GM23338 (cell line): ENCODE measurements at regions not wholly inside any gene's neighbourhood (a gene's known extent, or its start where the extent isn't known, plus 50 kb on each side); places are given as distances from the start of the nearest gene placed in this dataset.

Experiments
- ATAC-seq: fragments of 200-7000 bp; cut with Tn5 transposase; 3 replicates; pipeline ENCODE4 v1.9.1; 2020
- DNase-seq: peaks from one replicate; pipeline ENCODE4 v3.0.0-alpha.2; 2015; ENCODE audit warnings: low spot score
- H2AFZ ChIP-seq: fragments of 200-600 bp; sonication (generic); 2 replicates; pipeline ENCODE4 v1.8.0; 2016; ENCODE audit warnings: antibody characterized with exemption, mild to moderate bottlenecking, moderate library complexity
- H3F3A ChIP-seq: fragments of 200-600 bp; sonication (generic); replicated peaks from 2 replicates; pipeline ENCODE4 v1.8.0; 2017; ENCODE audit warnings: antibody characterized with exemption, mixed run types, low read depth
- H3K27ac ChIP-seq: fragments of 200-600 bp; sonication (generic); 2 replicates; pipeline ENCODE4 v1.6.1; 2016; ENCODE audit warnings: low read depth
- H3K27me3 ChIP-seq: fragments of 200-600 bp; sonication (generic); 2 replicates; pipeline ENCODE4 v1.8.0; 2016; ENCODE audit warnings: mild to moderate bottlenecking, mixed run types, moderate library complexity; ENCODE audit not compliant: insufficient read depth
- H3K36me3 ChIP-seq: fragments of 200-600 bp; sonication (generic); 2 replicates; pipeline ENCODE4 v1.8.0; 2016; ENCODE audit warnings: mild to moderate bottlenecking; ENCODE audit not compliant: insufficient read depth
- H3K4me1 ChIP-seq: fragments of 200-600 bp; sonication (generic); 2 replicates; pipeline ENCODE4 v1.8.0; 2016; ENCODE audit warnings: mild to moderate bottlenecking, moderate library complexity; ENCODE audit not compliant: insufficient read depth
- H3K4me2 ChIP-seq: fragments of 200-600 bp; sonication (generic); 2 replicates; pipeline ENCODE4 v1.7.1; 2017; ENCODE audit warnings: mixed run types
- H3K4me3 ChIP-seq: fragments of 200-600 bp; sonication (generic); 2 replicates; pipeline ENCODE4 v1.6.1; 2016; ENCODE audit warnings: mixed run types
- H3K79me2 ChIP-seq: fragments of 200-600 bp; sonication (generic); replicated peaks from 2 replicates; pipeline ENCODE4 v1.8.0; 2017; ENCODE audit warnings: mild to moderate bottlenecking; ENCODE audit not compliant: insufficient read depth
- H3K9me2 ChIP-seq: fragments of 200-600 bp; sonication (generic); 2 replicates; pipeline ENCODE4 v1.8.0; 2017; ENCODE audit not compliant: insufficient read depth
- H4K20me1 ChIP-seq: fragments of 200-600 bp; sonication (generic); replicated peaks from 2 replicates; pipeline ENCODE4 v1.8.0; 2017; ENCODE audit warnings: mild to moderate bottlenecking; ENCODE audit not compliant: insufficient read depth
- H3K27ac Mint-ChIP-seq: 2 replicates; pipeline ENCODE4 v1.8.0; 2020; ENCODE audit warnings: inconsistent platforms, mild to moderate bottlenecking, moderate library complexity, mixed read lengths
- H3K27me3 Mint-ChIP-seq: 3 replicates; pipeline ENCODE4 v1.8.0; 2022; ENCODE audit warnings: low read depth, mild to moderate bottlenecking, moderate library complexity, mixed read lengths, inconsistent platforms; ENCODE audit not compliant: insufficient read depth, poor library complexity
- H3K36me3 Mint-ChIP-seq: 3 replicates; pipeline ENCODE4 v1.8.0; 2021; ENCODE audit warnings: low read depth, mild to moderate bottlenecking, inconsistent platforms, moderate library complexity, mixed read lengths
- H3K4me1 Mint-ChIP-seq: 3 replicates; pipeline ENCODE4 v1.8.0; 2020; ENCODE audit warnings: mild to moderate bottlenecking, inconsistent platforms, mixed read lengths
- H3K4me3 Mint-ChIP-seq: 3 replicates; pipeline ENCODE4 v1.8.0; 2021; ENCODE audit warnings: moderate library complexity, mild to moderate bottlenecking, inconsistent platforms, mixed read lengths
- H3K9me3 Mint-ChIP-seq: 3 replicates; pipeline ENCODE4 v1.8.0; 2020; ENCODE audit warnings: moderate library complexity, mild to moderate bottlenecking, inconsistent platforms, mixed read lengths
- CREB1 ChIP-seq: fragments of 250-450 bp; sonication (Bioruptor Pico); IDR thresholded peaks from 2 replicates; pipeline ENCODE4 v1.5.0; 2020; ENCODE audit warnings: low read depth, mild to moderate bottlenecking, moderate library complexity
- CTCF ChIP-seq, 2 experiments: fragments of 200-600 bp in 1 of 2; sonication (generic) in 1 of 2; conservative IDR thresholded peaks; 2 replicates each; pipeline versions ENCODE4 v1.5.1 to v1.6.1; 2016 to 2017; ENCODE audit warnings: antibody characterized with exemption in 2 of 2, low read depth in 2 of 2, mild to moderate bottlenecking in 2 of 2, moderate library complexity in 1 of 2
- EZH2phosphoT487 ChIP-seq: fragments of 200-600 bp; sonication (generic); IDR thresholded peaks from one replicate; pipeline ENCODE4 v1.8.1; 2018; ENCODE audit warnings: antibody characterized with exemption; ENCODE audit not compliant: unreplicated experiment
- NANOG ChIP-seq: IDR thresholded peaks from 2 replicates; pipeline ENCODE4 v1.6.1; 2016; ENCODE audit warnings: antibody characterized with exemption, borderline replicate concordance
- POLR2AphosphoS5 ChIP-seq: IDR thresholded peaks from 2 replicates; pipeline ENCODE4 v1.6.1; 2016; ENCODE audit warnings: antibody characterized with exemption, low read depth
- STAT1 ChIP-seq: IDR thresholded peaks from one replicate; pipeline ENCODE4 v1.6.1; 2016; ENCODE audit warnings: antibody characterized with exemption; ENCODE audit not compliant: unreplicated experiment
- ZNF114 ChIP-seq: fragments of 250-450 bp; sonication (Bioruptor Pico); IDR thresholded peaks from 2 replicates; pipeline ENCODE4 v1.5.0; 2020; ENCODE audit warnings: mild to moderate bottlenecking, moderate library complexity
- ZNF331 ChIP-seq: fragments of 250-450 bp; sonication (Bioruptor Pico); IDR thresholded peaks from 2 replicates; pipeline ENCODE4 v1.5.0; 2020; ENCODE audit warnings: low read depth, mild to moderate bottlenecking, moderate library complexity
- TF ChIP-seq, protein P1 (sequence below): IDR thresholded peaks from 2 replicates; pipeline ENCODE4 v1.6.1; 2016; ENCODE audit warnings: antibody characterized with exemption

DNA sequence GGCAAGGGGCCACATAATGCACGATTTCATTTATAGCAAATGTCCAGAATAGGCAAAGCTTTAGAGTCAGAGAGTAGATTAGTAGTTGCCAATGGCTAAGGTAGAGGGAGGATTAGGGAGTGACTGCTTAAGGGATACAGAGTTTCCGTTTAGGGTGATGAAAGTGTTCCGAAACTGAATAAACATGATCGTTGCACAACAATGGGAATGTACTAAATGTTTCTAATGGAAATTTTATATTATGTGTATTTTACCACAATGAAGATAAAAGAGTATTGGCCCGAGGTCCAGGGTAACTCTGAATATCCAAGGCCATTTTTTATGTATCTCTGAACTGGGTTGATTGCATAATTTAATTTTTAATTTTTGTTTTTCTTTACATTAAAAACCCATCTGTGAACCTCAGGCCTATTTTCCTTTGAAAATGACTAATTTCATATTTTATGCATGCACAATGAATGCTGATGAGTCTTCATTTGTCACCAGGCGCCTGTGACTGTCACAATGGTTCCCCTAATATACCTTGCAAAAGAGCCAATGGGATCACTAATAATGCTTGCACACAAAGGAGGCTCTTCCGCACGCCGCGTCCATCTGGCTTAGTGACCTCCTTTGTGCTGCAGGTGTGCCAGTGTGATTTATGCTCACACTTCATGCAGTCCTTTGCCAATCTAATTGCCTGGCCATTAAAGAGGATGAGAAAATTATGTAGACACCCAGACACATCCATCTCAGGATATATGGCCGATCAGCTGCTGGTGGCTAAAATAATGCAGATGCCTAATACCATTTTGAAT is 612.5 kb downstream of the CDH26 start:
- H3K36me3 Mint-ChIP-seq, result no peaks in the 10 kb centered on the region
- no peaks in the 10 kb centered on the region for H3K27me3 ChIP-seq

GRCh38 chr20:60573003-60573680 is 614.9 kb downstream of the CDH26 start:
- TF ChIP-seq, protein P1, sequence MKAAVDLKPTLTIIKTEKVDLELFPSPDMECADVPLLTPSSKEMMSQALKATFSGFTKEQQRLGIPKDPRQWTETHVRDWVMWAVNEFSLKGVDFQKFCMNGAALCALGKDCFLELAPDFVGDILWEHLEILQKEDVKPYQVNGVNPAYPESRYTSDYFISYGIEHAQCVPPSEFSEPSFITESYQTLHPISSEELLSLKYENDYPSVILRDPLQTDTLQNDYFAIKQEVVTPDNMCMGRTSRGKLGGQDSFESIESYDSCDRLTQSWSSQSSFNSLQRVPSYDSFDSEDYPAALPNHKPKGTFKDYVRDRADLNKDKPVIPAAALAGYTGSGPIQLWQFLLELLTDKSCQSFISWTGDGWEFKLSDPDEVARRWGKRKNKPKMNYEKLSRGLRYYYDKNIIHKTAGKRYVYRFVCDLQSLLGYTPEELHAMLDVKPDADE, result no peak
- no peak for TF ChIP-seq POLR2AphosphoS5
- no peak for TF ChIP-seq CTCF (conservative IDR thresholded peaks at IDR 0.05; ENCODE audit: low read depth in 2 of 2)
- TF ChIP-seq ZNF114 (CRISPR knock-in tag), result no peak
- H3K4me1 ChIP-seq, result no peaks in the 10 kb centered on the region
- no peak overlapping the region for H3K4me2 ChIP-seq
- Mint-ChIP-seq H3K27ac (no peak overlapping the region), H3K4me1 (no peaks in the 10 kb centered on the region), H3K36me3 (peaks cover 4% of the 10 kb centered on the region; the same call in 1 of the 3 replicates), H3K4me3 (no peak overlapping the region), H3K27me3 (no peaks in the 10 kb centered on the region), H3K9me3 (peaks cover 4% of the 10 kb centered on the region; the same call in 1 of the 3 replicates)
- H3K36me3 ChIP-seq, result no peaks in the 10 kb centered on the region
- H3K27ac ChIP-seq, result no peak overlapping the region
- no peaks in the 10 kb centered on the region for H3K27me3 ChIP-seq
- no peak overlapping the region for H3K4me3 ChIP-seq
- H4K20me1 ChIP-seq, result no peaks in the 10 kb centered on the region
- no peaks in the 10 kb centered on the region for H3F3A ChIP-seq
- H3K79me2 ChIP-seq, result no peaks in the 10 kb centered on the region
- no peak for ATAC-seq
- no peaks in the 10 kb centered on the region for H3K9me2 ChIP-seq
- no peak for DNase-seq
- H2AFZ ChIP-seq, result no peak overlapping the region

More for the DNA sequence above, 612.5 kb downstream of the CDH26 start:
- H3K4me1 Mint-ChIP-seq, result no peaks in the 10 kb centered on the region
- ATAC-seq, result no peak
- no peak overlapping the region for H3K27ac Mint-ChIP-seq
- no peak for DNase-seq
- no peaks in the 10 kb centered on the region for H3K9me3 Mint-ChIP-seq
- no peak for TF ChIP-seq CTCF (conservative IDR thresholded peaks at IDR 0.05; ENCODE audit: low read depth in 2 of 2)
- no peak for TF ChIP-seq POLR2AphosphoS5
- TF ChIP-seq STAT1, result no peak
- TF ChIP-seq ZNF114 (CRISPR knock-in tag), result no peak
- no peak for TF ChIP-seq EZH2phosphoT487
- no peak for TF ChIP-seq CREB1
- no peak for TF ChIP-seq NANOG
- TF ChIP-seq, protein P1, result no peak
- no peak for TF ChIP-seq ZNF331 (CRISPR knock-in tag)
- Histone ChIP-seq H3K36me3 (no peaks in the 10 kb centered on the region), H3F3A (no peaks in the 10 kb centered on the region), H3K9me2 (no peaks in the 10 kb centered on the region), H3K79me2 (no peaks in the 10 kb centered on the region), H2AFZ (no peak overlapping the region), H3K4me2 (no peak overlapping the region), H3K27ac (no peak overlapping the region), H3K4me3 (no peak overlapping the region), H3K4me1 (no peaks in the 10 kb centered on the region), H4K20me1 (no peaks in the 10 kb centered on the region)
- H3K4me3 Mint-ChIP-seq, result no peak overlapping the region
- H3K27me3 Mint-ChIP-seq, result peaks cover 3% of the 10 kb centered on the region
